ENCODE measurements at regions not wholly inside any gene's neighbourhood (a gene's known extent, or its start where the extent isn't known, plus 50 kb on each side); places are given as distances from the start of the nearest gene placed in this dataset.
"Not testable (repeated sequence)": the region's sequence is repeated elsewhere in the genome, so short reads cannot be mapped to it uniquely, and the experiment has no call there.

DNA sequence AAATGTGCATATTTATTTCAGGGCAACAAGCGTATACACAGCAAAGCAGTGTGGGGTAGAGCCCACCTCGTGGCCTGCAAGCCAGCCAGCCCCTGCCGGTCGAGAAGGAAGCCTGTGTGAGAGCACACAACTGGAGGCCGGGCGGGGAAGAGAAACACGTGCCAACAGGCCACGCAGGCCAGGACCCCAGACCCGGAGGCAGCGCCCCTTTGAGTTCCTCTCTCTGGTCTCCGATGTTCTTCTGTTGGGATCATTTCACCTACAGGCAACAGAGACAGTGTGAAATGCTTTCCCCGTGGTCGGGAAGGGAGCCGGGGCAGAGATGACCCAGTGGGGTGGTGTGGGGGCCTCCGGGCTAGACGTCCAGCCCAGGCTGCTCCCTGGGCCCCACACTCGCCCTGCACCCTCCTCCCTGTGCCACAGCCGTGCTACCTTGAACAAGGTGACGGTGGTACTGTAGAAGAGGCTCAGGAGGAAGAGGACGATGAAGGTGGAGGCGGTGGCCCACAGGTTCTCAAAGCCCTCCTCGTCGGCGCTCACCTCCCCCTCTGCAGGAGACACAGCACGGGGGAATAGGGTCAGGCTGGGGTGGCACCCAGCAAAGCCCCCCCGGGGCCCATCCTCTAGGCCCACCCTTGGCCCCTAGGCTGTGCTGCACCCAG, 325.5 kb downstream of the TMEM121 start:
- no peak for DNase-seq

- no peak for DNase-seq
These were observed 326.1 kb downstream of the TMEM121 start for GRCh38 chr14:105852378-105853088.

- DNase-seq, result no peak
These were observed 326.9 kb downstream of the TMEM121 start for GRCh38 chr14:105853089-105853906.

- no peak for DNase-seq
These were observed 327.7 kb downstream of the TMEM121 start for GRCh38 chr14:105853907-105854599.

GRCh38 chr14:105854600-105855245, 328.3 kb downstream of the TMEM121 start:
- DNase-seq, result no peak

DNA sequence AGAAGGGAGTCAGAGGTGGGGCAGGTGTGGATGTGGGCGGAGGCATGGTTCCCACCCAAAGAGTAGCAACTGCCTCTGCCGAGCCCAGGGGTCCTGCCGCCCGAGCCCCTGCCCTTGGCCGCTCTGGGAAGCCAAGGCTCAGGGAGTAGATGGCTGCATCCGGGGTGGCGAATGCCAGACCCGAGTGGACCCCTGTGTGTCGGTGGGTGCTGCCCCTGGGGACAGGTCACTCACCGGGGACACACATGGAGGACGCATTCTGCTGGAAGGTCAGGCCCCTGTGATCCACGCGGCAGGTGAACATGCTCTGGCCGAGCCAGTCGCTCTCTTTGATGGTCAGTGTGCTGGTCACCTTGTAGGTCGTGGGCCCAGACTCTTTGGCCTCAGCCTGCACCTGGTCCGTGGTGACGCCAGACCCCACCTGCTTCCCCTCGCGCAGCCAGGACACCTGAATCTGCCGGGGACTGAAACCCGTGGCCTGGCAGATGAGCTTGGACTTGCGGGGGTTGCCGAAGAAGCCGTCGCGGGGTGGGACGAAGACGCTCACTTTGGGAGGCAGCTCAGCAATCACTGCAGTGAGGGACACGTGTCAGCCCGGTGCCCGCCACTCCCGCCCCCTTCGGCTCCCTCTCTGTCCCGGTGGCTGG, 329.0 kb downstream of the TMEM121 start:
- DNase-seq, result no peak

- no peak for DNase-seq
These were observed 329.7 kb downstream of the TMEM121 start for GRCh38 chr14:105855893-105856675.

DNA sequence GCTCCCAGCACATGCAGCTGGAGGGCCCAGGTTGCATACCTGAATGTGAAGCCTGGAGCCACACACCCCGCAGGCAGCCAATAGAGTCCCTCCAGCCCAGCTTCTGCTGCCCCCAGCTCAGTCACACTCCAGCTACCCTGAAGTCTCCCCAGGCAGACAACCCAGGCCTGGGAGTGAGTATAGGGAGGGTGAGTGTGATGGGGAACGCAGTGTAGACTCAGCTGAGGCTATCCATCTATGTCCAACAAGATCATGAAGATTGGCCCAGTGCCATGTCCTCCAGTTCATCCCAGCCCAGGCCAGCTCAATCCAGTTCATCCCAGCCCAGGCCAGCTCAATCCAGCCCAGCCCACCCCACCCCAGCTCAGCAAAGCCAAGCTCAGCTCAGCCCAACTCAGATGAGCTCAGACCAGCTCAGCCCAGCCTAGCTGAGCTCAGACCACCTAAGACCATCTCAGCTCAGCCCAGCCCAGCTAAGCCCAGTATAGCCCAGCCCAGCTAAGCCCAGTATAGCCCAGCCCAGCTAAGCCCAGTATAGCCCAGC, 330.4 kb downstream of the TMEM121 start:
- DNase-seq, result no peak

DNA sequence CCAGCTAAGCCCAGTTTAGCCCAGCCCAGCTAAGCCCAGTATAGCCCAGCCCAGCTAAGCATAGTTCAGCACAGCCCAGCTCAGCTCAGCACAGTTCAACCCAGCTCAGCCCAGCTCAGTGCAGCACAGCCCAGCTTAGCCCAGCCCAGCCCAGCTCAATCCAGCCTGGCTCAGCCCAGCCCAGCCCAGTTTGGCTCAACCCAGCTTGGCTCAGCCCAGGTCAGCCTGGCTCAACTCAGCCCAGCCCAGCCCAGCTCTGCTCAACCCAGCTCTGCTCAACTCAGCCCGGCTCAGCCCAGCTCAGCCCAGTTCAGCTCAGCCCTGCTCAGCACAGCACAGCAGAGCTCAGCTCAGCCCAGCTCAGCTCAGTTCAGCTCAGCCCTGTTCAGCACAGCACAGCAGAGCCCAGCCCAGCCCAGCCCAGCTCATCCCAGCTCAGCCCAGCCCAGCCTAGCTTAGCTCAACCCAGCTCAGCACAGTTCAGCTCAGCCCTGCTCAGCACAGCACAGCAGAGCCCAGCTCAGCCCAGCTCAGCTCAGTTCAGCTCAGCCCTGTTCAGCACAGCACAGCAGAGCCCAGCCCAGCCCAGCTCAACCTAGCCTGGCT, 330.9 kb downstream of the TMEM121 start:
- no peak for DNase-seq

DNA sequence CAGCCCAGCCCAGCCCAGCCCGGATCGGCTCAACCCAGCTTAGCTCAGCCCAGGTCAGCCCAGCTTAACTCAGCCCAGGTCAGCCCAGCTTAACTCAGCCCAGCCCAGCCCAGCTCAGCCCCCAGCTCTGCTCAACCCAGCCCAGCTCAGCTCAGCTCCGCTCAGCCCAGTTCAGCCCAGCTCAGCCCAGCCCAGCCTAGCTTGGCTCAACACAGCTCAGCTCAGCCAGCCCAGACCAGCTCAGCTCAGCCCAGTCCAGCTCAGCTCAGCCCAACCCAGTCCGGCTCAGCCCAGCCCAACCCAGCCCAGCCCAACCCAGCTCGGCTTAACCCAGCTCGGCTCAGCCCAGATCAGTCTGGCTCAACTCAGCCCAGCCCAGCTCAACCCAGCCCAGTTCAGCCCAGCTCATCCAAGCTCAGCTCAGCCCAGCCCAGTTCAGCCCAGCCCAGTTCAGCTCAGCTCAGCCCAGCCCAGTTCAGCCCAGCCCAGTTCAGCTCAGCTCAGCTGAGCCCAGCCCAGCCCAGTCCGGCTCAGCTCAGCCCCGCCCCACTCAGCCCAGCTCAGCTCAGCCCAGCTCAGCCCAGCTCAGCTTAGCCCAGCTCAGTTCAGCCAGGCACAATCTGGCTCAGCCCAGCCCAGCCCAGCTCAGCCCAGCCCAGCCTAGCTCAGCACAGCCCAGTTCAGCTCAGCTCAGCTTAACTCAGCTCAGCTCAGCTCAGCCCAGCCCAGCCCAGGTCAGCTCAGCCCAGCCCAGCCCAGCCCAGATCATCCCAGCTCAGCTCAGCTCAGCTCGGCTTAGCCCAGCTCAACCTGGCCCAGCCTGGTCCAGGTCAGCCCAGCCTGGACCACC, 331.7 kb downstream of the TMEM121 start:
- DNase-seq, result peak; percentile 29

DNA sequence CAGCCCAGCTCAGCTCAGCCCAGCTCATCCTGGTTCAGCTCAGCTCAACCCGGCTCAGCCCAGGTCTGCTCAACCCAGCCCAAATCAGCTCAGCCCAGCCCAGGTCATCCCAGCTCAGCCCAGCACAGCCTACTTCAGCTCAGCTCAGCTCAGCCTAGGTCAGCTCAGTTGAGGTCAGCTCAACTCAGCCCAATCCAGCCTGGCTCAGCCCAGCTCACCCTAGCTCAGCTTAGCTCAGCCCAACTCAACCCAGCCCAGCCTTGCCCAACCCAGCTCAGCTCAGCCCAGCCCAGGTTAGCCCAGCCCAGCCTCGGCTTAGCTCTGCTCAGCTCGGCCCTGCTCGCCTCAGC, 332.3 kb downstream of the TMEM121 start:
- DNase-seq, result no peak

- not testable (repeated sequence) for DNase-seq
These were observed 332.8 kb downstream of the TMEM121 start for GRCh38 chr14:105859073-105859716.

DNA sequence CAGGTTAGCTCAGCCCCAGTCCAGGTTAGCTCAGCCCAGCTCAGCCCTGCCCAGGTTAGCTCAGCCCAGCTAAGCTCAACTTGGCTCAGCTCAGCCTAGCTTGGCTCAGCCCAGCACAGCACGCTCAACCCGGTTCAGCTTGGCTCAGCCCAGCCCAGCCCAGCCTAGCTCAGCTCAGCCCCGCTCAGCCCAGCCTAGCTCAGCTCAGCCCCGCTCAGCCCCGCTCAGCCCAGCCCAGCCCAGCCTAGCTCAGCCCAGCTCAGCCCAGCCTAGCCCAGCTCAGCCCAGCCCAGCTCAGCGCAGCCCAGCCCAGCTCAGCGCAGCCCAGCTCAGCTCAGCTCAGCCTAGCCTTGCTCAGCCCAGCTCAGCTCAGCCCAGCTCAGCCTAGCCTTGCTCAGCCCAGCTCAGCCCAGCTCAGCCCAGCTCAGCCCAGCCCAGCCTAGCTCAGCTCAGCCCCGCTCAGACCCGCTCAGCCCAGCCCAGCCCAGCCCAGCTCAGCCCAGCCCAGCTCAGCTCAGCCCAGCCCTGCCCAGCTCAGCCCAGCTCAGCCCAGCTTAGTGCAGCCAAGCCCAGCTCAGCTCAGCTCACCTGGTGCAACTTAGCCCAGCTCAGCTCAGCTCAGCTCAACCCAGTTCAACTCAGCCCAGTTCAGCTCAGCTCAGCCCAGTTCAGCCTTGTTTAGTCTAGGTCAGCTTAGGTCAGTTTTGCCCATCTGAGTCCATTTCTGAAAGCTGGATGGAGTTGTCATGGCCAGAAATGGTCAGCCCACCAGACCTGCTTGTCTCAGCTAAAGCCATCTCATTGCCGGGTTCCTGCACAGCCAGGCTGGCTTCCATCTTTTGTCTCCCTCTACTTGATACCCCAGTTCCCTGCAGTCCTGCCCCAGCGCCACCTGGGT, 333.6 kb downstream of the TMEM121 start:
- DNase-seq, result no peak

DNA sequence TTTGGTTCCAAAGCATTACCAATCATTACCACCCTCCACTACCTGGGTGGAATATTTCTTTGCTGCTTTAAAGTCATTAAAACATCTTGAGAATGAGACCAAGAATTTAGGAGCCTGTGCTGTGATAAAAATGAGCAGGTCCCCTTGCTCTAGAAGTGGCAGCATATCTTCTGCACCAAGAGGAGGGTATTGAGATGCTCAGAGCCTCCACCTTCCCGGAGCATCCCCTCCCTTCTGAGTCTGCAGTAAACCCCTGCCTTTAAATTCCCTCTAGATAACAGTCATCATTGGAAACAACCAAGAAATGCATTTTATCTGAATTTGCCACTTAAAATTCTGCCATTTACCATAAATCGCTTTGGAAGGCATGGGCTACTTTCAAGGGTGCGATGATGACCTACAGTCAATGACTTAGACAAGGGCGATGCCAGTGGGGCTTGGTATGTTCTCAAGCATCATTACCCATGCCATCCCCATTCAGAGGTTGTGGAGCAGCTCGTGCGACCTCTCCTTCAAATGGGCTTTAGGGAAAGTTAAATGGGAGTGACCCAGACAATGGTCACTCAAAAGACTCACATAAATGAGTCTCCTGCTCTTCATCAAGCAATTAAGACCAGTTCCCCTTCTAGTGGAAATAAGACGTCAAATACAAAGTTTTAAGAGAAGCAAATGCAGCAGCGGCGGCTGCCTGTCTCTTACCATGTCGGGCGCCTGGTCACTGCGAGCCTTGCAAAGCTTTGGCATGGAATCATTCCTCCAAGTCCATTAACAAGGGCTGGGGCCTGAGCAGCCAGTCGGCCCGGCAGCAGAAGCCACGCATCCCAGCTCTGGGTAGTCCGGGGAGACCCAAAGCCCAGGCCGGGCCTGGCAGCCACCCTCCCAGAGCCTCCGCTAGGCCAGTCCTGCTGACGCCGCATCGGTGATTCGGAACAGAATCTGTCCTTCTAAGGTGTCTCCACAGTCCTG, 334.5 kb downstream of the TMEM121 start:
- DNase-seq, result no peak

DNA sequence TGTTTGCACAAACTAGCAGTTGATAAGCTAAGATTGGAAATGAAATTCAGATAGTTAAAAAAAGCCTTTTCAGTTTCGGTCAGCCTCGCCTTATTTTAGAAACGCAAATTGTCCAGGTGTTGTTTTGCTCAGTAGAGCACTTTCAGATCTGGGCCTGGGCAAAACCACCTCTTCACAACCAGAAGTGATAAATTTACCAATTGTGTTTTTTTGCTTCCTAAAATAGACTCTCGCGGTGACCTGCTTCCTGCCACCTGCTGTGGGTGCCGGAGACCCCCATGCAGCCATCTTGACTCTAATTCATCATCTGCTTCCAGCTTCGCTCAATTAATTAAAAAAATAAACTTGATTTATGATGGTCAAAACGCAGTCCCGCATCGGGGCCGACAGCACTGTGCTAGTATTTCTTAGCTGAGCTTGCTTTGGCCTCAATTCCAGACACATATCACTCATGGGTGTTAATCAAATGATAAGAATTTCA, 335.6 kb downstream of the TMEM121 start:
- no peak for DNase-seq

GRCh38 chr14:105862581-105863239, 336.3 kb downstream of the TMEM121 start:
- no peak for DNase-seq
